ENCODE measurements at regions not wholly inside any gene's neighbourhood (a gene's known extent, or its start where the extent isn't known, plus 50 kb on each side); places are given as distances from the start of the nearest gene placed in this dataset.

- DNase-seq (ENCODE audit: low read depth in 2 of 2) = no peak
These were observed 201.1 kb downstream of the SNX18 start for GRCh38 chr5:54718656-54719055.

GRCh38 chr5:54717870-54718269, 200.3 kb downstream of the SNX18 start:
- DNase-seq (ENCODE audit: low read depth in 2 of 2) = no peak

GRCh38 chr5:54717459-54717858, 199.9 kb downstream of the SNX18 start:
- DNase-seq (ENCODE audit: low read depth in 2 of 2) = no peak

GRCh38 chr5:54713923-54714581, 196.5 kb downstream of the SNX18 start:
- no peak for DNase-seq (ENCODE audit: low read depth in 2 of 2)

- no peak for DNase-seq (ENCODE audit: low read depth in 2 of 2)
These were observed 191.5 kb downstream of the SNX18 start for GRCh38 chr5:54709096-54709495.

GRCh38 chr5:54707841-54708240, 190.3 kb downstream of the SNX18 start:
- DNase-seq (ENCODE audit: low read depth in 2 of 2) = no peak

GRCh38 chr5:54705994-54706653, 188.6 kb downstream of the SNX18 start:
- DNase-seq (ENCODE audit: low read depth in 2 of 2) = no peak

GRCh38 chr5:54704825-54705224, 187.3 kb downstream of the SNX18 start:
- no peak for DNase-seq (ENCODE audit: low read depth in 2 of 2)

- no peak for DNase-seq (ENCODE audit: low read depth in 2 of 2)
These were observed 186.8 kb downstream of the SNX18 start for GRCh38 chr5:54704333-54704732.

- no peak for DNase-seq (ENCODE audit: low read depth in 2 of 2)
These were observed 186.2 kb downstream of the SNX18 start for GRCh38 chr5:54703565-54704255.

GRCh38 chr5:54703133-54703532, 185.6 kb downstream of the SNX18 start:
- no peak for DNase-seq (ENCODE audit: low read depth in 2 of 2)

GRCh38 chr5:54702470-54702869, 184.9 kb downstream of the SNX18 start:
- DNase-seq (ENCODE audit: low read depth in 2 of 2) = no peak

- no peak for DNase-seq (ENCODE audit: low read depth in 2 of 2)
These were observed 183.5 kb downstream of the SNX18 start for GRCh38 chr5:54700986-54701578.

- no peak for DNase-seq (ENCODE audit: low read depth in 2 of 2)
These were observed 179.4 kb downstream of the SNX18 start for GRCh38 chr5:54696931-54697330.

- DNase-seq (ENCODE audit: low read depth in 2 of 2) = no peak
These were observed 178.8 kb downstream of the SNX18 start for GRCh38 chr5:54696346-54696745.

GRCh38 chr5:54695198-54695966, 177.8 kb downstream of the SNX18 start:
- DNase-seq (ENCODE audit: low read depth in 2 of 2) = no peak

GRCh38 chr5:54693936-54694657, 176.5 kb downstream of the SNX18 start:
- DNase-seq (ENCODE audit: low read depth in 2 of 2) = no peak

- DNase-seq (ENCODE audit: low read depth in 2 of 2) = no peak
These were observed 175.1 kb downstream of the SNX18 start for GRCh38 chr5:54692631-54693030.

GRCh38 chr5:54691656-54692055, 174.1 kb downstream of the SNX18 start:
- no peak for DNase-seq (ENCODE audit: low read depth in 2 of 2)

- DNase-seq (ENCODE audit: low read depth in 2 of 2) = no peak
These were observed 172.1 kb downstream of the SNX18 start for GRCh38 chr5:54689411-54690251.

All from stimulated activated CD4-positive, alpha-beta T cell treated with anti-CD3 and anti-CD28 coated beads, Interleukin-1b, Interleukin-23, amount 100 ng/mL, for 1 hour (primary cell).